Renal cortex interstitium (tissue), 11 donors: ENCODE measurements at regions not wholly inside any gene's neighbourhood (a gene's known extent, or its start where the extent isn't known, plus 50 kb on each side); places are given as distances from the start of the nearest gene placed in this dataset.
A peak's percentile ranks its signal among the peaks of the same experiment; 100 is the strongest.

Experiments
- DNase-seq, 11 donors: peaks; one replicate each; pipeline ENCODE4 v3.0.0-alpha.2; 2013; ENCODE audit warnings: low read depth in 9 of 11, low spot score in 4 of 11; ENCODE audit errors: extremely low read depth in 1 of 11

- DNase-seq, result no peak
These were observed 942.2 kb downstream of the REEP3 start for GRCh38 chr10:64463406-64463805.

- DNase-seq, result no peak
These were observed 944.5 kb downstream of the REEP3 start for GRCh38 chr10:64465653-64466052.

- no peak for DNase-seq
These were observed 947.0 kb downstream of the REEP3 start for GRCh38 chr10:64468219-64468618.

GRCh38 chr10:64476506-64476905 lies 955.3 kb downstream of the REEP3 start:
- DNase-seq, result no peak

GRCh38 chr10:64477791-64478190 lies 956.6 kb downstream of the REEP3 start:
- no peak for DNase-seq

- no peak for DNase-seq
These were observed 963.7 kb downstream of the REEP3 start for GRCh38 chr10:64484811-64485330.

- no peak for DNase-seq
These were observed 964.9 kb downstream of the REEP3 start for GRCh38 chr10:64486149-64486548.

GRCh38 chr10:64486901-64487300 lies 965.7 kb downstream of the REEP3 start:
- DNase-seq, result no peak

GRCh38 chr10:64494901-64495300 lies 973.7 kb downstream of the REEP3 start:
- DNase-seq, result no peak

- DNase-seq, result no peak
These were observed 976.1 kb downstream of the REEP3 start for GRCh38 chr10:64497306-64497705.

GRCh38 chr10:64501807-64502206 lies 980.6 kb downstream of the REEP3 start:
- no peak for DNase-seq

- no peak for DNase-seq
These were observed 981.7 kb downstream of the REEP3 start for GRCh38 chr10:64502936-64503335.

GRCh38 chr10:64503429-64503828 lies 982.2 kb downstream of the REEP3 start:
- no peak for DNase-seq

- DNase-seq, result no peak
These were observed 984.3 kb downstream of the REEP3 start for GRCh38 chr10:64505501-64505900.

- DNase-seq, result no peak
These were observed 985.8 kb downstream of the REEP3 start for GRCh38 chr10:64506963-64507362.

- peak in 1 of 11 donors; percentile 1 for DNase-seq
These were observed 986.4 kb downstream of the REEP3 start for GRCh38 chr10:64507651-64508028.

- DNase-seq, result no peak
These were observed 986.9 kb downstream of the REEP3 start for GRCh38 chr10:64508029-64508661.

- DNase-seq, result no peak
These were observed 994.9 kb downstream of the REEP3 start for GRCh38 chr10:64515970-64516699.

GRCh38 chr10:64518456-64518855 lies 997.3 kb downstream of the REEP3 start:
- DNase-seq, result no peak

- no peak for DNase-seq
These were observed 998.2 kb downstream of the REEP3 start for GRCh38 chr10:64519427-64519826.

GRCh38 chr10:64519831-64520230 lies 998.6 kb downstream of the REEP3 start:
- no peak for DNase-seq
